Panc1 (cell line): ENCODE measurements at regions not wholly inside any gene's neighbourhood (a gene's known extent, or its start where the extent isn't known, plus 50 kb on each side); places are given as distances from the start of the nearest gene placed in this dataset.

ENCODE experiments used
- CTCF ChIP-seq: fragments of 450-650 bp; IDR thresholded peaks from 2 replicates; pipeline ENCODE4 v1.5.1; 2017; ENCODE audit warnings: mild to moderate bottlenecking
- POLR2AphosphoS5 ChIP-seq: IDR thresholded peaks from 2 replicates; pipeline ENCODE4 v1.6.1; 2012; ENCODE audit warnings: mild to moderate bottlenecking, low read depth, low read length, moderate library complexity
- TF ChIP-seq, protein P1 (sequence below), 2 experiments: IDR thresholded peaks; 2 replicates each; pipeline ENCODE4 v1.6.1; 2011 to 2012; ENCODE audit warnings: low read depth in 2 of 2, control low read depth in 1 of 2, low read length in 1 of 2, mild to moderate bottlenecking in 1 of 2, moderate library complexity in 1 of 2; ENCODE audit not compliant: insufficient read depth in 1 of 2

- TF ChIP-seq CTCF (no peak), POLR2AphosphoS5 (no peak)
- TF ChIP-seq, protein P1, sequence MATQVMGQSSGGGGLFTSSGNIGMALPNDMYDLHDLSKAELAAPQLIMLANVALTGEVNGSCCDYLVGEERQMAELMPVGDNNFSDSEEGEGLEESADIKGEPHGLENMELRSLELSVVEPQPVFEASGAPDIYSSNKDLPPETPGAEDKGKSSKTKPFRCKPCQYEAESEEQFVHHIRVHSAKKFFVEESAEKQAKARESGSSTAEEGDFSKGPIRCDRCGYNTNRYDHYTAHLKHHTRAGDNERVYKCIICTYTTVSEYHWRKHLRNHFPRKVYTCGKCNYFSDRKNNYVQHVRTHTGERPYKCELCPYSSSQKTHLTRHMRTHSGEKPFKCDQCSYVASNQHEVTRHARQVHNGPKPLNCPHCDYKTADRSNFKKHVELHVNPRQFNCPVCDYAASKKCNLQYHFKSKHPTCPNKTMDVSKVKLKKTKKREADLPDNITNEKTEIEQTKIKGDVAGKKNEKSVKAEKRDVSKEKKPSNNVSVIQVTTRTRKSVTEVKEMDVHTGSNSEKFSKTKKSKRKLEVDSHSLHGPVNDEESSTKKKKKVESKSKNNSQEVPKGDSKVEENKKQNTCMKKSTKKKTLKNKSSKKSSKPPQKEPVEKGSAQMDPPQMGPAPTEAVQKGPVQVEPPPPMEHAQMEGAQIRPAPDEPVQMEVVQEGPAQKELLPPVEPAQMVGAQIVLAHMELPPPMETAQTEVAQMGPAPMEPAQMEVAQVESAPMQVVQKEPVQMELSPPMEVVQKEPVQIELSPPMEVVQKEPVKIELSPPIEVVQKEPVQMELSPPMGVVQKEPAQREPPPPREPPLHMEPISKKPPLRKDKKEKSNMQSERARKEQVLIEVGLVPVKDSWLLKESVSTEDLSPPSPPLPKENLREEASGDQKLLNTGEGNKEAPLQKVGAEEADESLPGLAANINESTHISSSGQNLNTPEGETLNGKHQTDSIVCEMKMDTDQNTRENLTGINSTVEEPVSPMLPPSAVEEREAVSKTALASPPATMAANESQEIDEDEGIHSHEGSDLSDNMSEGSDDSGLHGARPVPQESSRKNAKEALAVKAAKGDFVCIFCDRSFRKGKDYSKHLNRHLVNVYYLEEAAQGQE (IDR thresholded peaks at IDR 0.05; ENCODE audit: insufficient read depth in 1 of 2, low read depth in 2 of 2, low read length in 1 of 2), result no peak
Measured at GRCh38 chr18:42292654-42293053, 337.6 kb downstream of the PIK3C3 start.
